ENCODE measurements at regions not wholly inside any gene's neighbourhood (a gene's known extent, or its start where the extent isn't known, plus 50 kb on each side); places are given as distances from the start of the nearest gene placed in this dataset.

GRCh38 chr3:152586974-152587373 lies 248.0 kb upstream of the P2RY1 start:
- no peak for DNase-seq
- intact Hi-C loops (cut with DNase I, micrococcal nuclease) = no loop called here
- Mint-ChIP-seq H3K27me3 (peaks cover 6% of the 10 kb centered on the region), H3K36me3 (ENCODE audit: low read depth) (no peaks in the 10 kb centered on the region), H3K9me3 (no peaks in the 10 kb centered on the region), H3K4me3 (no peak overlapping the region), H3K4me1 (ENCODE audit: low read depth) (no peaks in the 10 kb centered on the region), H3K27ac (no peak overlapping the region)
- no peak for ATAC-seq (ENCODE audit: poor library complexity)
- H3K9me3 ChIP-seq (ENCODE audit: control insufficient read depth in 1 of 2, insufficient read depth in 1 of 2, low read length in 2 of 2) = no peaks in the 10 kb centered on the region
- no peaks in the 10 kb centered on the region for H3K27me3 ChIP-seq (ENCODE audit: control insufficient read depth in 1 of 2, insufficient read depth in 2 of 2, low read length in 2 of 2)
- no peaks in the 10 kb centered on the region for H3K36me3 ChIP-seq (ENCODE audit: insufficient read depth, low read length)
- no peak overlapping the region for H3K4me3 ChIP-seq (ENCODE audit: low read length)
- no peak overlapping the region for H3K27ac ChIP-seq (ENCODE audit: low read depth in 1 of 2, low read length in 2 of 2)
- ChIA-PET CTCF (no interaction called here), POLR2A (no interaction called here)
- no peaks in the 10 kb centered on the region for H3K4me1 ChIP-seq (ENCODE audit: insufficient read depth, low read length)
- no peak for TF ChIP-seq CTCF (IDR thresholded peaks at IDR 0.05)

DNA sequence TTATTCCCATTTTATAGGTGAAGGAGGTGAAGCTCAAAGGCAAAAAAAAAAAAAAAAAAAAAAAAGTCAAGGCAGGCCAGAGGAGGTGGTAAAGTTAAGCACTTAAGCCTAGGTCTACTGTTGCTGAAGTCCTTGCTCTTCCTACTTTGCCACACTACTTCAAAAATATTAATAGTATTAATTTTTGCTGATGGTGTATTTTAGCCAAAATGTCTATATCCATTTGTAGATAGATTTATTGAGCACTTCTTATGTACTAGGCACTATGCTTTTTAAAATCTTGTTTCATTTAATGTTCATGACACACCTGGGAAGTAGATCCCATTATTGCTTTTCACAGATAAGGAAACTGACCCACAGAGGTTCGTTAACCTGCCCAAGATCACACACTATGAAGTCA lies 247.1 kb upstream of the P2RY1 start:
- DNase-seq (no peak), ATAC-seq (ENCODE audit: poor library complexity) (no peak)
- Mint-ChIP-seq H3K27me3 (no peaks in the 10 kb centered on the region), H3K4me3 (no peak overlapping the region), H3K36me3 (ENCODE audit: low read depth) (no peaks in the 10 kb centered on the region), H3K9me3 (no peaks in the 10 kb centered on the region), H3K27ac (no peak overlapping the region), H3K4me1 (ENCODE audit: low read depth) (no peaks in the 10 kb centered on the region)
- intact Hi-C loops (cut with DNase I, micrococcal nuclease) = no loop called here
- ChIA-PET CTCF (no interaction called here), POLR2A (no interaction called here)
- Histone ChIP-seq H3K4me3 (ENCODE audit: low read length) (no peak overlapping the region), H3K27me3 (ENCODE audit: control insufficient read depth in 1 of 2, insufficient read depth in 2 of 2, low read length in 2 of 2) (no peaks in the 10 kb centered on the region), H3K4me1 (ENCODE audit: insufficient read depth, low read length) (no peaks in the 10 kb centered on the region), H3K27ac (ENCODE audit: low read depth in 1 of 2, low read length in 2 of 2) (no peak overlapping the region), H3K9me3 (ENCODE audit: control insufficient read depth in 1 of 2, insufficient read depth in 1 of 2, low read length in 2 of 2) (no peaks in the 10 kb centered on the region), H3K36me3 (ENCODE audit: insufficient read depth, low read length) (no peaks in the 10 kb centered on the region)
- no peak for TF ChIP-seq CTCF (IDR thresholded peaks at IDR 0.05)

DNA sequence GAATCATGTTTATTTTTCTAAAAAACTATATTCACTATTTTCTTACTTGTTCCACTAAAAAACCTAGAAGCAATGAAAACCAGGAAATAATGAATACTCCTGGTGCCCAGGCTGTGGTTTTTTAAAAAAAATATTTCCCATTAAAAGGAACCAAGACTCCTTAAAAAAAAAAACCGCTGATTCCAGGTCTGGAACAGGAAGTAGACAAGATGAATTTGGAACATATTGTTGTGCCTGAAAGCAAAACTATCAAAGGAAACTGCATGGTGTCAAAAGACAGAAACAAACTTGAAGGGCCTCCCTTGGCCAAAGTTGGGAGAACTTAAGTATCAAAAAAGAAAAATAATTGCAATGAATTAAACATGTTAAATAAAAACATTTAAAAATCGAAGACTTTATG lies 245.3 kb upstream of the P2RY1 start:
- Mint-ChIP-seq H3K27ac (no peak overlapping the region), H3K36me3 (ENCODE audit: low read depth) (no peaks in the 10 kb centered on the region), H3K27me3 (no peaks in the 10 kb centered on the region), H3K4me3 (no peak overlapping the region), H3K9me3 (no peaks in the 10 kb centered on the region), H3K4me1 (ENCODE audit: low read depth) (no peaks in the 10 kb centered on the region)
- CTCF ChIA-PET = no interaction called here
- intact Hi-C loops (cut with DNase I, micrococcal nuclease) = no loop called here
- H3K9me3 ChIP-seq (ENCODE audit: control insufficient read depth in 1 of 2, insufficient read depth in 1 of 2, low read length in 2 of 2) = no peaks in the 10 kb centered on the region
- no peak overlapping the region for H3K27ac ChIP-seq (ENCODE audit: low read depth in 1 of 2, low read length in 2 of 2)
- no peaks in the 10 kb centered on the region for H3K27me3 ChIP-seq (ENCODE audit: control insufficient read depth in 1 of 2, insufficient read depth in 2 of 2, low read length in 2 of 2)
- POLR2A ChIA-PET = no interaction called here
- H3K36me3 ChIP-seq (ENCODE audit: insufficient read depth, low read length) = no peaks in the 10 kb centered on the region
- DNase-seq (no peak), ATAC-seq (ENCODE audit: poor library complexity) (no peak)
- no peak overlapping the region for H3K4me3 ChIP-seq (ENCODE audit: low read length)
- no peak for TF ChIP-seq CTCF (IDR thresholded peaks at IDR 0.05)
- H3K4me1 ChIP-seq (ENCODE audit: insufficient read depth, low read length) = no peaks in the 10 kb centered on the region

Data from CD4-positive, alpha-beta T cell (primary cell).